HG03159 (cell line): ENCODE measurements at regions not wholly inside any gene's neighbourhood (a gene's known extent, or its start where the extent isn't known, plus 50 kb on each side); places are given as distances from the start of the nearest gene placed in this dataset.

ENCODE experiments used
- ATAC-seq: cut with Tn5 transposase; IDR thresholded peaks from one replicate; pipeline ENCODE4 v1.9.1; 2021; ENCODE audit warnings: mild to moderate bottlenecking, moderate library complexity; ENCODE audit not compliant: unreplicated experiment

DNA sequence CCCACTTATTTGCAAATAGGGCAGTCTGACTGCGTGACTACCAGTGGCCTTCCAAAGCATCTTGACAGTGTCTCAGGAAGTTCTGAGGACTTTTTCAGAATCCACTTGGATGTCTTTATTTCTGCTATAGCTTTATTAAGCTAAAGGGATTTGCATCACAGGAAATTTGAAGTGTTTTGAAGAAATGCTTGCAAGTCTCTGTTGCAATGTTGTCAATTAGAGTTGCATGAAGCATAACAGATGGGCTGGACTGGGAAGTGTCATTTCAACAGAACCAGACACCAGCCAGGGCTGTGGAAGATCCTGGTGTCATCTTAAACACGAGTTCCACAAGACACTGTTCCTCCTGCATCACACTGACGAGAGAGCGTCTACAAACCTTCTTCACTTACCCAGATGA, 224.5 kb downstream of the EN1 start:
- no peak for ATAC-seq

DNA sequence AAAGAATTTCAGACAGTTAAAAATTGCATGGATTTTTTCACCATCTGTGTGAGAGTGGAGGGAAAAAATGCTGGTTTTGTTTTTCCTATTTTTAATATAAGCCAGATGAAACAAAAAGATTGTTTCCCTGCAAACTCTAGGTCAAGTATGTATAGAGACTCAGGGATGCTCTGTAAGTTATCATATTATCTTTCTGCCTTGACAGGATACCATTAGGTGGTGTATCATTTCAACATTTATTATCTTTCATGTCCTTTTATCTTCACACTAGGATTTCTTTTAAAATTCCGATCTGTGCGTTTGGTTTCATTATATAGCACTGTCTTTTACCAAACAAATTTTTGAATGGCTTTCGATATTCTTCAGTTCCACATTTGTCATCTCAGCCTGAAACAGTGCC, 225.3 kb downstream of the EN1 start:
- no peak for ATAC-seq

DNA sequence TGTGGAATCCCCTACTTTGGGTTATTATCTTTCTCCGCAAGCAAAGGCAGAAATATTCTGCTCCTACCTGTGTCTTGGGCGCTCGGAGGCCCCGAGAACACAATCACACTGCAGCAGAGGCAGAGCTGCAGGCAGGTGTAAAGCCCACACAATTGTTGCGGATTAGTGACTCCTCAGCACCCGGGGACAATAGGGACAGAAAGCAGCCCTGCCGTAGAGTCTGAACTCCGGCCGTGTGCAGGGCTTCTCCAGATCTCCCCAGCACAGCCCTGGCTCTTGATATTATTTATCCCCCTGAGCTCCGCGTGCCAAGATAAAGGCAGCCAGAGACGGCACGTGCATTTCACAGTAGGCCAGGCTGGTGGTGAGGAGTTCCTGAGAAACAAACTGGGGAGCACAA, 229.2 kb downstream of the EN1 start:
- ATAC-seq = no peak

DNA sequence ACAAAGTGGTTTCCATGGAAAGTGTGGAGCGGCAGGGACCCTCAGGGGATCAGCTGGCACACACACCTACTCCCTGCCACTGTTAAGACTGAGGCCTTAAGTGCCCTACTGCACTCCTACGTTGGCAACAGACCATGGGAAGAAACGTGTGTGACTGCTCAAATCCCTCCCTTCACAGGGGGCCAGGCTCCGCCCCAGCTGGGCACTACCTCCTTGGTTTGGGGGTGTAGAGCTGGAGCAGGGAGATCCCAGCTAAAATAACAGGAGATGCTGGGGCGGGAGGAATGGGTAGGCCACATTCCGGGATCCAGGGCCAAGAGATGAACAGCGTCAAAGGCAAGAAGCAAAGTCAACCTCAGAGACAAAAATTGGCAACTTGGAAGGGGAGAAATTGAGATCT, 231.0 kb downstream of the EN1 start:
- ATAC-seq = no peak

DNA sequence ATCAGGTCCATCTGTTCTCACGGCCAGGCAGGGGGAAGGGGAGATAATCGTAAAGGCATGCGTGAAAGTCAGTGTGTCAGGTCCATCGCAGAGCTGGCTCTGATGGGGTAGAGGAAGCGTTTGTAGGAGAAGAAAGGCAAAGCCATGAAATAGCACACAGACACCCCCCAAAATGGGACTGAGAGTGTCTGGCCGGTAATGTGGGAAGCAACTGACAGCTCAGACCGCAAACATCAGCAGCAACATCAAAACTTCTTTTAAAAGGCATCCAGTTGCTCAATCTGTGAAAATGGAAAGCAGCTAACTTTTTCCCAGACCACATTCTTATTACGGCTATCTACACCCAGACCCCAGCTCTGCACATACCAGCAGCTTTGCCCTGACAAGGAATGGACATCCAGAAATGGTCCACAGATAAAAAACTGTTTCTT, 232.6 kb downstream of the EN1 start:
- ATAC-seq = no peak

DNA sequence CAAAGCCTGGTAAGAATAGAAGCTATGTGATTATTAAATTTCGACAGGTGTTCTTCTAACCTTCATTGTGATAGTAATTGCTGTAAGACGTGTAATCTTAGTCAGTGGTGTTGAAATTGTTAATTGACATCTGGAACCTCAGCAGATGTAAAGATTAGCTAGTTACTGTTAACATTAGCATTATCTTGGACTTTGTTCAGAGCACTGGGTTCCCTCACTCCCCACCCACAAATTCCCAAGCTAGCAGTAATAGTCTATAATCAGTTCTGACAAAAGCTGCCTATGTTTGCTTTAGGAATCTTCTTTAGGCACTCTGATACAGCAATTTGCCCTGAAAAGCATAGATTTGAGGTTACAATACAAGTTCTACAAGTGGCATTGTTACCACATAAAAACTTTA, 233.7 kb downstream of the EN1 start:
- ATAC-seq = no peak

DNA sequence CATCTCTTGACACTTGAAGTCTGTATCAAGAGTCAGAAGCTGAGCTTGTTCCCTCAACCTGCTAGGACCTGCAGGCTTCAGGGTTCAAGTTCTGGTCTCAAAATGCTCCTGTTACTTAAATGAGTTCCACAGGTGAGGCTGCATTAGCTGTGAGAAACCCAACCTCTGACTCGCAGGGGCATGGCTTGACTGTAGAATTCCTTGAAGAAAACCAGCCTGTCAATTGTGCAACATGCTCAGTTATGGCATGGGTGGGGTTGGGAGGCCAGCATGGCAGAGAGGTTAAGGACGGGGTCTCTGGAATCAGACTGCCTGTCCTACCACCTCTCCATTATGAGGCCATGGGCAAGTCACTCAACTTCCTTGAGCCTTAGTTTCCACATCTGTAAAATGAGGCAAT, 235.8 kb downstream of the EN1 start:
- ATAC-seq = no peak

DNA sequence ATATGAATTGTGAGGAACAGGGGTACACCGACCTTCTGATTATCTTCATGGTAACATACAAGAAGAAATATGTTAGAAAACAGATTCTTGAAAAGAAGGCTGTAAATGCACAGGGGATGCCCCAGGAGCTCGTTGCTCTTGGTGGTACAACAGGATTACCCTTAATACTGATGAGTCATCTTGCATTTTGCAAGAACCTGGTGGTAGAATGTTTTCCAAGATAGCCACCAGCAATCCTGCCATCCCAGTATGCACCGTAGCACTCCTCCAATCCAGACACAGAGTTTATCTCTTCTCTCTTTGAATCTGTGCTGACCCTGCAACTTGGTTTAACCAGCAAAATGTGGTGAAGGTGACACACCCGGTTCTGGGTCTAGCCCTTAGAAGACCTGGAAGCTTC, 238.3 kb downstream of the EN1 start:
- ATAC-seq = no peak

DNA sequence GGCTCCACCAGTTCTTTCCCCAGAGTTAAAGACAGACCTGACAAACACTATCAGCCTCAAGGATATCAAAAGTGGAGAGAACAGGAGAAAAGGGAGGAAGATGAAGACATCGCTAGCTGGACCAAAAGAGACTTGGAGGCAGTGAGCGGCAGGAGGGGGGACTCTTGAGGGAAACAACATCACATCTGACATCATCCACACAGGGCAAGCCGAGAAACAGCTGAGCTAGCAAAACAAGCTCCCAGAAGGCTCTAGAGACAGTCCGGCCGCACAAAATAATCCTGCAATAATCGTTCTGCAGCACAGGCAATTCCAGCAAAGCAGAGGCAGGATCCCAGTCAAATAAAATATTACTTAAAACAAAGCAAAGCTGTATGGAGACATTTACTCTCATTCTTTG, 239.8 kb downstream of the EN1 start:
- no peak for ATAC-seq

DNA sequence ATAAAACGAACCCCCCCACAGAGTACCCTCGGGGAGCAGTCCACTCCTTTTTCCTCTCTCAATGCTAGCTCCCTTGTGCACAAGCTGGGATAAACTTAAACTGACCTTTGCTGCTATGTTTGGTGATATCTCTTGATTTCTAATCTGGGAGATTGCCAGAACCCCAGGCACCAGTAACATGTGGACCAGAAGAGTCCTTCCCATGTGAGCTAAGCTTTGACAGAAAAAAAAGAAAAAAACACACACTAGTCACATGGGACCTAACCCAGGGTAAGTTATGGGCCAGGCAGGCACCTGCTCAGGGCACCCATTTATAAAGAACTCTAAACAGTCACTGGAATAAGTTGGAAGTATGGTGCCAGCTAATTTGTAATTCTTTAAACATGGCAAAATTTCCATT, 242.6 kb downstream of the EN1 start:
- ATAC-seq = no peak

DNA sequence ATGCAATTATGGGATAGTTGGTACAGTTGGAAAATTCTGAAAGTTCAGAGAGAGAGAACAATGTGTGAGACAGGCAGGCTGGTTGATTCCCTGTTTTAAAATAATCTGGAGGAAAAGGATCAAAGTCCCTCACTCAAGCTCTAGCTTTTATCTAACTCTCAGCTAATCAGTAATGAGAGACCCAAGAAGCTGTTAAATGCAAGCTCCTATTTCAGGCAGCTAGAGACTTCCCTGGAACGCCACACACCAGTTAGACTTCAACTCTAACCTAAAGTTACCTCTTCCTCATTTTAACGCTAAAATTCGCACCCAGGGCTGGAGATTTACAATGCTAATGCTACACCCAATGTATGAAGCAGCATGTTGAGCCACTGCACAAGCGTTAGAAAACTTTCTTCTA, 243.1 kb downstream of the EN1 start:
- no peak for ATAC-seq

DNA sequence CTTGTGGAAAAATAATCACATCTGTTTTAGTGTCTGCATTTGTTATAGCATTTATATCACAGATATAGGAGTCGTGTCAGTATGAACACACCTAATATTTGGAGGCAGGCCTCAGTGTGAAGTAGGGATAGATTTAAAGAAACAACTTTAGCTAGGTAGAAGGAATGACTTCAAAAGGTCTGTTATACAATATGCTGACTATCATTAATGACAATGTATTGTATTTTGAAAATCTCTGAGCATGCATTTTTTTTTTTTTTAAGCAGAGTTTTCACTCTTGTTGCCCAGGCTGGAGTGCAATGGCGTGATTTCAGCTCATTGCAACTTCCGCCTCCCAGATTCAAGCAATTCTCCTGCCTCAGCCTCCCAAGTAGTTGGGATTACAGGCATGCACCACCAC, 248.3 kb downstream of the EN1 start:
- no peak for ATAC-seq

DNA sequence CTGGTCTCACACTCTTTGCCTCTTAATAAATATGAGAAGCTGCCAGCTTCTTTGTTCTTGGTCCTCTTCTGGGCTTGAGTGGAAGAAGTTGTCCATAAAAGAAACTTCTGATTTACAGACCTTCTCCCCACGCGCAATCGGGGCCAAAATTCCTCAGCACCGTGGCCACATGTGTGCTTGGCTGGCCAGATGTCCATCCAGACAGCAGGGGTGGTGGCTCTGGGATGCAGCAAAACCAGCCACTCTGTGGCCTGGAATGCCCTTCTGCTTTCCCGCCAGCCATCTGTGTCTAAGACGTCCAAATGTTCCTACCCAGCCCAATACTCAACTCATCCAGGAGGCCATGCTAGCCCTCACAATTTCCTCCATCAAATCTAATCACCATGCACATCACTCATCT, 250.8 kb downstream of the EN1 start:
- no peak for ATAC-seq

DNA sequence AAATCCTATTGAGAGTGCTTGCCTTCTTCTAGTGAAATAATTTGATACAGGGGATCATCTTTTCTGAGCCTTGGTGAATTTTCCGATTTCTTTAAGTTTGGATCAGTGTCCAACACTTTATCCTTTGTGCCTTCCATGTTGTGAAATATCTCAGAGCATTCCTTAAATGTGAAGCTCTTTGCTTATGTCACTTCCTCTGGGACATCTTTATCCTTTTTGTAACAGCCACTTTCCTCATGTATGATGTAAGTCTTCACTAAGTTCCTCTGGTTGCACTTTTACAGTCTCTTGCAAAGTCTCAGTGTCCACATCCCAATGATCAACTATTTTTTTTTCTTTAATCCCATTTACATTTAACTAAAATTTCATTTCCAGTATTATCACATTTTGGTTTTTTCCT, 254.2 kb downstream of the EN1 start:
- no peak for ATAC-seq

DNA sequence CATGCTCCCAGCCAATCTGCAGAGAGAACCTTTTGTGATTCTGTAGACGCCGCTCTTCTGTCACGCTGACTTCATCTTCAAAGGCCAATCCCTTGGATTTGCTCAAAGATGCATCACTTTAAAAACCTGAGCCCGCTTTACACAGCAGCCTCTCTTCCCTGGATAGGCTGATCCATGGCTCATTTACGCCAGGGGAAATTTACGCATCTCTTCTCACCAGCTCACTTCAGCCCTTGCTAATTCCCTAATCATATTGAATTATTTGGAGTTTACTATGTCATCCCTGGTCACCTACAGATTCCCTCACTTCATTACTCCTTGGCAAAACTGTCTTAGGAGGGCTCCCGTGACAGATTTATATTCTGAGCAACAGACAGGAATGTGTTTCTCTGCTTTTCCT, 256.2 kb downstream of the EN1 start:
- ATAC-seq = no peak

DNA sequence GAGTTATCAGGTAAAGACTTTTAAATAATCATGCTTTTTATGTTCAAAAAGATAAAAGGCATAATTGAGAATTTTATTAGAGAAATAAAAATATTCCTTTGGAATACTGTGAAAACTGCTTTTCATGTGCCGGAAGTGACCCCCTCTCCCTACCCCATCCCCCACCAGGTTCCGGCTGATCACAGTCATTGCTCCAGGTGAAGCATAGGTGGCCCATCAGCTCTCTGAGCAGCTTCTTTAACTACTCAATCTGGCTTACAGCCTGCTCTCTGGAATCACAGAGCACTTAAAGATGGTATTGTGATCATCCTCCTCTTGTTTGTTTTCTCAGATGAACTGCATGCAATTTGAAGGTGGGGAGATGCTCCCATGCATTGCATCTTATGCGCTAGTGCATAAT, 257.7 kb downstream of the EN1 start:
- ATAC-seq = no peak

DNA sequence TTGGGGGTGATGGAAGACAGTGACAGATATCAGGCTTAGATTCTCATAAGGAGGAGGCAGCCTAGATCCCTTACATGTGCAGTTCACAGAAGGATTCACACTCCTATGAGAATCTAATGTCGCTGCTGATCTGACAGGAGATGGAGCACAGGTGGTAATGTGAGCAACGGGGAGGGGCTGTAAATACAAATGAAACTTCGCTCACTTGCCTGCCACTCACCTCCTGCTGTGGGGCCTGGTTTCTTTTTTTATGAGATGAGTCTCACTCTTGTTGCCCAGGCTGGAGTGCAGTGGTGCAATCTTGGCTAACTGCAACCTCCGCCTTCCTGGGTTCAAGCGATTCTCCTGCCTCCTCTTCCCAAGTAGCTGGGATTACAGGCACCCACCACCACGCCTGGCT, 258.6 kb downstream of the EN1 start:
- ATAC-seq = no peak

DNA sequence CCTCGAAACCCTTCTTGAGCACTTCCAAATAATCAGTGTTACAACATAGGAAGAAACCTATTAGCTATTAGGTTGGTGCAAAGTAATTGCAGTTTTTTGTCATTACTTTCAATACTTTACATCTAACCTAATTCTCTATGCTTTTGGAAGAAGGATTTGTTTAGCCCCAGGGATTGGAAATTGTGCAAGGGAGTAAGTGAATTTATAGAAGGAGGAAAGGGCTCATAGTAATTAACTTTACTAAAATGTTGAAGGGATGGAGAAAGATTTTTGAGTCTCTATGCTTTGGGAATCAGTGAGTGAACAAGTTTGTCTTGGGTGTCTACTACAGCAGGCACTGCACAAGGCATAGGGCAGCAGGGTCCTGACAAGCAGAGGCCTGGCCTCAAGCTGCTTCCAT, 261.1 kb downstream of the EN1 start:
- no peak for ATAC-seq

DNA sequence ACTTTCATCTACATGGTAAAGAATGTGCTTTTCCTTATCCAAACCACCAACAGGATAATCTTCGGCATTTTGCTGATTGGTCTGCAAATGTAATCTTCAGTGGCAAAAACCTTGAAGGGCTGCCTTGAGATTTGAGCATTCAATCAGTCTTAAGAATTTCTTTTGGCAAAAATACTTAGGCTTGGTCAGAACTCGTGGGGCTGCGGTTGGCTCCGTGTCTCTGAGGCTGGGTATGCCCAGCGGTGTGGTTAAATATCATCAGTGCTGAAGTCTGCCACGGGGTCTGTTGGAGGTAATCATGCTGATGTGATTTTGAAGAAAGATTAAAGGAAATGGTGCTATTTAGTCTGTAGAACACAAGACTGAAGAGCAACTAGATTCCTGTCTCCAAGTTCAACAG, 262.6 kb downstream of the EN1 start:
- ATAC-seq = no peak

DNA sequence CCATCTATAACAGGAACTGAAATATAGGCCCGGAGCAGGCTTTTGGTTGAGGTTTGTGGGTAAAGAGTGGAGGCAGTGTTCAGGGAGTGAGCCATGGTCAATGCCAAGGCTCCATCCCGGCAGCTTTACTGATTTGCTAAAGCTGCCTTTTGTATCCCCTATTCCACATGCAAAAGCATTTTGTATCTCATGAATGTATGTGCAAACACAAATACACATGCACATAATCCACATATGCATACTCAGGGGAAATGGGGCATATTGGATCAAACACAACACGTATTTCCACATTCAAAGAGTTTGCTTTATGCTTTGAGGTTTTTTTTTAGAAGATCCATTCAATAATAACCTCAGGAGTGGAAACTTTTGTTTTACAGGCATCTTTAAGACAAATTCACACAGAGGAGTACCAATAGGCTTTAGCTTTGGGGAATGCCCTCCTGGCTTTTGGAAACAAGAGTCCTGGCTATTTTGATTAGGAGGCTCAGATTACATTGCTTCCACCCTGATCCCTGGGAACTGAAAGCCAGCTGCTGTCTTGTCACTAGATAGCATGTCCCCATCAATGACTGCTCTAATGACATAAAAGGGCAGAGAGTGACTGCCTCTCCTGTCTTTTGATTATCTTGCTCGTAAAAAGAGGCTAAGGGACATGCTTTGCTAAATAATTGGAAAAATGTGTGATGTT, 263.2 kb downstream of the EN1 start:
- no peak for ATAC-seq

DNA sequence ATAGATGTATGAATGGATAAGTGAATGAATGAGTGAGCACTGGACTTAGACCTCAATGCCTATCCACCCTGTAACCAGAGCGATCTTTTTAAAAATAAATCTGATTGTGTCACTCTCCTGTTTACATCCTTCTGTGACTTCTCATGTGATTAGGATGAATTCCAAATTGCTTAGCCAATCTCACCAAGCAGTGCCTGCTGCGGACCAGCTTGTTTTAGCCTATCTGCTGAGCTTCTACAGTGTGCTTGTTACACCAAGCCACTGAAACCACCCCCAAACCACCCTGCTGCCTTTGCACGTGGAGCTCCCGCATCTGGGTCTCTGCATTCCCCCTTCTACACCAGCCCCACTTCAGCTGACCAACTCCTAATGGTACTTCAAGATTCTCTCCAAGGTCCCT, 265.4 kb downstream of the EN1 start:
- no peak for ATAC-seq

DNA sequence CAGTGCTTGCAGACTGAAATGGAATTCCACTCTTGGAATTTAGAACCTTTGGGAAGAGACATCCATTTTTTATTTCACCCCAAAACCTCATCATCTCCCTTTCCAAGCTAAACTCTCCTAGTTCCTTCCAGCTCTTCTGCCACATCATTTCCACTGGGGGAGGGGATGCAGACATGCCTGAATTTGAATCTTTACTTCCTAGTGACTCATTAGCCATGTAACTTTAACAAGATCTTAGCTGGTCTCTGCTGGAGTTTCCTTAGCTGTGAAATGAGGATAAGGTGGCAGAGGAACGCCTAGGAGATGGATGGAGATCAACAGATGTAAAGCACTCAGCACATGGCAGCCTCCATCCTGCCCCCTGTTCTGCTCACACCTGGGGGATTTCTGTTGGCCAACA, 266.8 kb downstream of the EN1 start:
- ATAC-seq = no peak

DNA sequence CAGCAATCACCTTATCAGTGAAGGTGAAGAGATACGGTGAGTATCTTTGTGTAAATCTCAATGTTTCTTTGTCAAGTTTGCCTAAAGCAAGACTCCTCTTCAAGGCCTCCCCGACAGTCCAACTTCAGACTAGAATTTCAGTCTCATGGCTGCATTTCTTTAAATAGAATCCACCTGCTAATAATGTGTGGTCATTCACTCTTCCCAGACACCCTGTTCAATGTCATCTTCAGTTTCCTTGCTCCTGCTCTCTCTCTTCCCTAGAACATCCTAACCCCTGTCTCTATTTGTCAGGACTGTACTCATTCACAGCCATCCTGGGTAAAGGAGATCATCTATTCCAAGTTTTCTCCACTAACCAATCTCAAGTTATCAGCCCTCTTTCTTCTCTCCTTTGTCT, 267.3 kb downstream of the EN1 start:
- no peak for ATAC-seq

DNA sequence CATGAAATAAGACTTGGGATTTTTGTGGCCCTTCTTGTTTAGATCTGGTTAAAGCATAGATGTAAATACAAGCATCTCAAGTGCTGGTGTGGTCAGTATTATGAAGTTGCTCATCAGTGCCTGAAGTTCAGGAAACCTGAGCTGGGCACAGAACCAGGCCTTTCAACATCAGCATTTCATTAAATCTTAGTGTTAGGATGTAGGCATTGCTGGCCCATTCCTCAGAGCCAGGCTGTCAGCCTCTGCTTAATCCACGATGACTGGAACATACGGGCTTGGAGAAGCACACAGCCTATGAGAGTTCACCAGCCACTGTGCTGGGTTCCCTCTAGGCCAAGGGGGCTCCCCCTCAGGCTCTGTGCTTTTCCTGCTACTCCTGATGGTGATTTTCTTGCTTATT, 270.2 kb downstream of the EN1 start:
- ATAC-seq = no peak
